Hepatocyte (in vitro differentiated cells): ENCODE measurements at regions not wholly inside any gene's neighbourhood (a gene's known extent, or its start where the extent isn't known, plus 50 kb on each side); places are given as distances from the start of the nearest gene placed in this dataset.
A peak's percentile ranks its signal among the peaks of the same experiment; 100 is the strongest.

ENCODE experiments used
- DNase-seq: peaks from one replicate; pipeline ENCODE4 v3.0.0-alpha.2; 2016; ENCODE audit warnings: low spot score
- H2AFZ ChIP-seq: fragments of 200-600 bp; sonication (generic); 2 replicates; pipeline ENCODE4 v1.6.0; 2016; ENCODE audit warnings: antibody characterized with exemption, mild to moderate bottlenecking
- H3K27ac ChIP-seq: fragments of 200-600 bp; sonication (generic); 2 replicates; pipeline ENCODE4 v1.5.1; 2016; ENCODE audit warnings: mild to moderate bottlenecking
- H3K27me3 ChIP-seq: fragments of 200-600 bp; sonication (generic); 2 replicates; pipeline ENCODE4 v1.6.1; 2016
- H3K36me3 ChIP-seq: fragments of 200-600 bp; sonication (generic); replicated peaks from 2 replicates; pipeline ENCODE4 v1.5.1; 2016; ENCODE audit warnings: low read depth; ENCODE audit not compliant: insufficient read depth
- H3K4me1 ChIP-seq: fragments of 200-600 bp; sonication (generic); 2 replicates; pipeline ENCODE4 v1.5.1; 2016; ENCODE audit warnings: mild to moderate bottlenecking, moderate library complexity; ENCODE audit not compliant: insufficient read depth
- H3K4me2 ChIP-seq: fragments of 200-600 bp; sonication (generic); 2 replicates; pipeline ENCODE4 v1.6.0; 2016
- H3K4me3 ChIP-seq: fragments of 200-600 bp; sonication (generic); 2 replicates; pipeline ENCODE4 v1.5.1; 2016; ENCODE audit warnings: mild to moderate bottlenecking
- H3K79me2 ChIP-seq: fragments of 200-600 bp; sonication (generic); 2 replicates; pipeline ENCODE4 v1.6.0; 2017; ENCODE audit warnings: mild to moderate bottlenecking
- H3K9me2 ChIP-seq: fragments of 200-600 bp; sonication (generic); replicated peaks from 2 replicates; pipeline ENCODE4 v1.6.0; 2017; ENCODE audit warnings: mild to moderate bottlenecking; ENCODE audit not compliant: insufficient read depth
- H3K9me3 ChIP-seq: fragments of 200-600 bp; sonication (generic); 2 replicates; pipeline ENCODE4 v1.5.1; 2016; ENCODE audit warnings: low read depth, mild to moderate bottlenecking
- H4K20me1 ChIP-seq: fragments of 200-600 bp; sonication (generic); 2 replicates; pipeline ENCODE4 v1.6.0; 2016; ENCODE audit warnings: mild to moderate bottlenecking; ENCODE audit not compliant: insufficient read depth, poor library complexity, severe bottlenecking
- EZH2 ChIP-seq: fragments of 200-600 bp; sonication (generic); IDR thresholded peaks from 2 replicates; pipeline ENCODE4 v1.6.1; 2016; ENCODE audit warnings: antibody characterized with exemption, mild to moderate bottlenecking, borderline replicate concordance
- EZH2phosphoT487 ChIP-seq: fragments of 200-600 bp; sonication (generic); IDR thresholded peaks from one replicate; pipeline ENCODE4 v1.6.1; 2018; ENCODE audit warnings: antibody characterized with exemption, mild to moderate bottlenecking, low read depth, moderate library complexity; ENCODE audit not compliant: unreplicated experiment, severe bottlenecking
- WGBS: methylation state at CpG from one replicate; pipeline ENCODE4 v1.1.6; 2016; ENCODE audit warnings: low lambda C conversion rate; ENCODE audit errors: missing lambda C conversion rate; 5-methylcytosine and 5-hydroxymethylcytosine counted together
- TF ChIP-seq, protein P1 (sequence below): fragments of 200-600 bp; sonication (generic); IDR thresholded peaks from 2 replicates; pipeline ENCODE4 v1.5.1; 2016; ENCODE audit warnings: antibody characterized with exemption, mild to moderate bottlenecking; ENCODE audit not compliant: poor library complexity

DNA sequence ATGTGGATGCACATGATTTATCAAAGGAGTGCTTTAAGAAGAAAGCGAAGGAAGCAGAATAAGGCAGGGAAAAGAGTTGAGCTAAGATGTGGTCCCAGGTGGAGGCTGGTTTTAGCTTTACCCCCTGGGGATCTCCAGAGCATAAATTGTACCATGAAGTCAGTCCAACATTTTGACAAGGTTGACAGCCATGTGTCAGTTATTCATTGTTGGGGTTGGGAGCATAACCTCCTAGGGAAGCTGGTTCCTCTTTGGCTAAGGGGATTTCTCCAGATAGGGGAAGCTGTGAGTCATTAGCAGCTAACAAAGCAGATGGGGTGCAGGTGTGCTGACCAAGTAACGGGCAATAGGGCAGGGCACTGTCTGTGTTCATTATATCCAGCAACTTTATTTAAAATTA lies 123.7 kb upstream of the IGSF10 start:
- H3K9me3 ChIP-seq = no peaks in the 10 kb centered on the region
- 69% methylated on average over 2 of the region's 2 CpGs for WGBS
- H3K9me2 ChIP-seq = no peaks in the 10 kb centered on the region
- no peak overlapping the region for H2AFZ ChIP-seq
- no peak overlapping the region for H3K4me2 ChIP-seq
- H3K27me3 ChIP-seq = no peaks in the 10 kb centered on the region
- H3K36me3 ChIP-seq = no peaks in the 10 kb centered on the region
- no peak overlapping the region for H3K4me3 ChIP-seq
- no peak for DNase-seq
- H3K27ac ChIP-seq = no peak overlapping the region
- TF ChIP-seq EZH2phosphoT487 (no peak), EZH2 (no peak)
- TF ChIP-seq, protein P1, sequence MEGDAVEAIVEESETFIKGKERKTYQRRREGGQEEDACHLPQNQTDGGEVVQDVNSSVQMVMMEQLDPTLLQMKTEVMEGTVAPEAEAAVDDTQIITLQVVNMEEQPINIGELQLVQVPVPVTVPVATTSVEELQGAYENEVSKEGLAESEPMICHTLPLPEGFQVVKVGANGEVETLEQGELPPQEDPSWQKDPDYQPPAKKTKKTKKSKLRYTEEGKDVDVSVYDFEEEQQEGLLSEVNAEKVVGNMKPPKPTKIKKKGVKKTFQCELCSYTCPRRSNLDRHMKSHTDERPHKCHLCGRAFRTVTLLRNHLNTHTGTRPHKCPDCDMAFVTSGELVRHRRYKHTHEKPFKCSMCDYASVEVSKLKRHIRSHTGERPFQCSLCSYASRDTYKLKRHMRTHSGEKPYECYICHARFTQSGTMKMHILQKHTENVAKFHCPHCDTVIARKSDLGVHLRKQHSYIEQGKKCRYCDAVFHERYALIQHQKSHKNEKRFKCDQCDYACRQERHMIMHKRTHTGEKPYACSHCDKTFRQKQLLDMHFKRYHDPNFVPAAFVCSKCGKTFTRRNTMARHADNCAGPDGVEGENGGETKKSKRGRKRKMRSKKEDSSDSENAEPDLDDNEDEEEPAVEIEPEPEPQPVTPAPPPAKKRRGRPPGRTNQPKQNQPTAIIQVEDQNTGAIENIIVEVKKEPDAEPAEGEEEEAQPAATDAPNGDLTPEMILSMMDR = no peak
- H3K4me1 ChIP-seq = peaks cover 10% of the 10 kb centered on the region
- no peaks in the 10 kb centered on the region for H3K79me2 ChIP-seq
- no peaks in the 10 kb centered on the region for H4K20me1 ChIP-seq

DNA sequence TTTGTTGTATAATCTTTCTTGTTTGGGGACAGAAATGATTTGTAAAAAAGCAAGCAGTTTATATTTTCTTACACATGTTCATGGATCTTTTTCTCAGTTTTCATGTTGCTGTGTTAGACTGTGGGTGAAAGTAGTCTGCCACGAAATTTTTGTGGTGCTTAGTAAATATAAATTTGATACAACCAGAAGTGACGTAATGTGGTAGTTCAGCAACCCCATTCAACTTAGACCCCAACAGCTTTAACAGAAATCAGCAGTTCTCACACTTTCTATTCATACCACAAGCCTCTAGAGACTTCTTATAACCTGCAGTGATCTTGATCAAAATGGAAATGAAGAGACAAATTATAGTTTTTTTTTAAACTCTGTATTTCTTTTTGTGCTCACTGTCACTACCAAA lies 120.2 kb upstream of the IGSF10 start:
- Histone ChIP-seq H3K27ac (peak overlapping the region; percentile 26), H4K20me1 (no peaks in the 10 kb centered on the region), H3K4me3 (no peak overlapping the region), H3K4me1 (peaks cover 10% of the 10 kb centered on the region), H3K4me2 (no peak overlapping the region), H3K36me3 (no peaks in the 10 kb centered on the region), H3K9me3 (no peaks in the 10 kb centered on the region), H3K79me2 (no peaks in the 10 kb centered on the region), H3K9me2 (no peaks in the 10 kb centered on the region), H2AFZ (peak overlapping the region; percentile 1), H3K27me3 (no peaks in the 10 kb centered on the region)
- TF ChIP-seq, protein P1 = no peak
- no peak for TF ChIP-seq EZH2
- TF ChIP-seq EZH2phosphoT487 = no peak
- no peak for DNase-seq
- WGBS = 76% methylated on average over 2 of the region's 2 CpGs

DNA sequence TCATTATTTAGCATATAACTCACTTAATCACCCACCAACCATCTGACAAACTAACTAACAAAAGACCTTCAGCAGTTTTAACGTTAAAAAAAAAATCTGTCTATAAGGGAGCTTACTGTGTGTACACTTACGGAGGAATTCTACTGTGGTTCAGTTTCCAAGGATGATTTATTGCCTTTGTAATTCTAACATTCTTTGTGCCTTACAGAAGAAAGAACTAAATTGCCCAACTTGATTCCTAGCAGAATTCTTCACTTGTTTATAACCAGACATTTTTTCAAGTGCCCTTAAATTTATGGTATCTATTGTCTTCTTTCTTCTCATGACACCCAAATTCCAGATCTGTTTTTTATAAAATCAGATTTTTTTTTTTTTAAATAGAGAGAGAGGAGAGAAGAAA lies 119.7 kb upstream of the IGSF10 start:
- Histone ChIP-seq H4K20me1 (no peaks in the 10 kb centered on the region), H3K27me3 (no peaks in the 10 kb centered on the region), H3K4me1 (peaks cover 10% of the 10 kb centered on the region), H3K9me2 (no peaks in the 10 kb centered on the region), H3K9me3 (no peaks in the 10 kb centered on the region), H3K79me2 (no peaks in the 10 kb centered on the region), H2AFZ (no peak overlapping the region), H3K4me2 (peak overlapping the region; percentile 30), H3K36me3 (no peaks in the 10 kb centered on the region), H3K27ac (peak overlapping the region; percentile 44), H3K4me3 (no peak overlapping the region)
- WGBS = 13% methylated on average over 2 of the region's 2 CpGs
- TF ChIP-seq EZH2 = no peak
- TF ChIP-seq, protein P1 = no peak
- no peak for TF ChIP-seq EZH2phosphoT487
- peak; percentile 24 for DNase-seq
